Upper lobe of right lung (tissue), 1 donor: ENCODE measurements at regions not wholly inside any gene's neighbourhood (a gene's known extent, or its start where the extent isn't known, plus 50 kb on each side); places are given as distances from the start of the nearest gene placed in this dataset.
"Not testable (repeated sequence)": the region's sequence is repeated elsewhere in the genome, so short reads cannot be mapped to it uniquely, and the experiment has no call there.

ENCODE experiments used
- ATAC-seq: fragments of 200-7000 bp; cut with Tn5 transposase; one replicate; pipeline ENCODE4 v1.9.1; 2020; ENCODE audit warnings: mild to moderate bottlenecking, moderate library complexity
- DNase-seq: peaks from one replicate; pipeline ENCODE4 v3.0.0-alpha.2; 2020
- H3K27ac ChIP-seq: fragments of 200-600 bp; one replicate; pipeline ENCODE4 v1.8.0; 2022
- H3K27me3 ChIP-seq: fragments of 200-600 bp; one replicate; pipeline ENCODE4 v1.8.0; 2022; ENCODE audit warnings: mild to moderate bottlenecking
- H3K36me3 ChIP-seq: fragments of 200-600 bp; one replicate; pipeline ENCODE4 v1.8.0; 2022
- H3K4me1 ChIP-seq: fragments of 200-600 bp; one replicate; pipeline ENCODE4 v1.8.0; 2022
- H3K4me3 ChIP-seq: fragments of 200-600 bp; one replicate; pipeline ENCODE4 v1.8.0; 2022; ENCODE audit warnings: mild to moderate bottlenecking
- H3K9me3 ChIP-seq: fragments of 200-600 bp; one replicate; pipeline ENCODE4 v1.8.0; 2022
- intact Hi-C: fragments of 100-400 bp; cut with DNase I; formaldehyde crosslinking; loops from one replicate; pipeline ENCODE4 v1.11.0; 2022
- TF ChIP-seq, protein P1 (sequence below): fragments of 200-600 bp; IDR thresholded peaks from one replicate; pipeline ENCODE4 v1.8.0; 2022; ENCODE audit warnings: antibody characterized with exemption
- donor health status: DM: no; HTN: yes; CAD: no; lungs with severe emphysema.

- Histone ChIP-seq H3K27ac (no peak overlapping the region), H3K4me1 (peaks cover 4% of the 10 kb centered on the region), H3K27me3 (no peaks in the 10 kb centered on the region), H3K36me3 (no peaks in the 10 kb centered on the region), H3K4me3 (no peak overlapping the region), H3K9me3 (no peaks in the 10 kb centered on the region)
- intact Hi-C loops: no loop called here
- TF ChIP-seq, protein P1, sequence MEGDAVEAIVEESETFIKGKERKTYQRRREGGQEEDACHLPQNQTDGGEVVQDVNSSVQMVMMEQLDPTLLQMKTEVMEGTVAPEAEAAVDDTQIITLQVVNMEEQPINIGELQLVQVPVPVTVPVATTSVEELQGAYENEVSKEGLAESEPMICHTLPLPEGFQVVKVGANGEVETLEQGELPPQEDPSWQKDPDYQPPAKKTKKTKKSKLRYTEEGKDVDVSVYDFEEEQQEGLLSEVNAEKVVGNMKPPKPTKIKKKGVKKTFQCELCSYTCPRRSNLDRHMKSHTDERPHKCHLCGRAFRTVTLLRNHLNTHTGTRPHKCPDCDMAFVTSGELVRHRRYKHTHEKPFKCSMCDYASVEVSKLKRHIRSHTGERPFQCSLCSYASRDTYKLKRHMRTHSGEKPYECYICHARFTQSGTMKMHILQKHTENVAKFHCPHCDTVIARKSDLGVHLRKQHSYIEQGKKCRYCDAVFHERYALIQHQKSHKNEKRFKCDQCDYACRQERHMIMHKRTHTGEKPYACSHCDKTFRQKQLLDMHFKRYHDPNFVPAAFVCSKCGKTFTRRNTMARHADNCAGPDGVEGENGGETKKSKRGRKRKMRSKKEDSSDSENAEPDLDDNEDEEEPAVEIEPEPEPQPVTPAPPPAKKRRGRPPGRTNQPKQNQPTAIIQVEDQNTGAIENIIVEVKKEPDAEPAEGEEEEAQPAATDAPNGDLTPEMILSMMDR: no peak
- no peak for DNase-seq
- no peak for ATAC-seq
Measured at GRCh38 chr7:101757879-101758278, 59.5 kb upstream of the CUX1 start.

DNA sequence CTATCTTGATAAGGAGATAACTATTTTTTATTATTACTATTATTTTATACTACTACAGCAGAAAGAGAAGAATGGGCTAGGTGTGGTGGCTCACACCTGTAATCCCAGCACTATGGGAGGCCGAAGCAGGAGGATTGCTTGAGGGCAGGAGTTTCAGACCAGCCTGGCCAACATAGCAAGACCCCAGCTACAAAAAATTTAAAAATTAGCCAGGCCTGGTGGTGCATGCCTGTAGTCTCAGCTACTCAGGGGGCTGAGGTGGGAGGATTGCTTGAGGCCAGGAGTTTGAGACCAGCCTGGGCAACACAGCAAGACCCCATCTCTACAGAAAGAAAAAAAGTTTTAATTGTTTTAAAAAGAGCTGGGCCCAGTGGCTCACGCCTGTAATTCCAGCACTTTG lies 58.9 kb upstream of the CUX1 start:
- H3K4me3 ChIP-seq, H3K4me1 ChIP-seq, H3K9me3 ChIP-seq, intact Hi-C loops, ATAC-seq, DNase-seq, H3K27me3 ChIP-seq, H3K27ac ChIP-seq, H3K36me3 ChIP-seq: not testable (repeated sequence)

- ATAC-seq (no peak), DNase-seq (no peak)
- Histone ChIP-seq H3K27ac (no peak overlapping the region), H3K4me1 (no peaks in the 10 kb centered on the region), H3K9me3 (no peaks in the 10 kb centered on the region), H3K36me3 (no peaks in the 10 kb centered on the region), H3K27me3 (no peaks in the 10 kb centered on the region), H3K4me3 (no peak overlapping the region)
- intact Hi-C loops: no loop called here
- TF ChIP-seq, protein P1: no peak
Measured at GRCh38 chr7:101764221-101764620, 53.2 kb upstream of the CUX1 start.

- TF ChIP-seq, protein P1: no peak
- Histone ChIP-seq H3K27me3 (no peaks in the 10 kb centered on the region), H3K4me1 (no peaks in the 10 kb centered on the region)
Measured at GRCh38 chr7:101767544-101767943, 49.9 kb upstream of the CUX1 start.

More at GRCh38 chr7:101767544-101767943, 49.9 kb upstream of the CUX1 start:
- H3K9me3 ChIP-seq: no peaks in the 10 kb centered on the region
- H3K4me3 ChIP-seq: no peak overlapping the region
- no peak for ATAC-seq
- DNase-seq: no peak
- H3K36me3 ChIP-seq: no peaks in the 10 kb centered on the region
- intact Hi-C loops: no loop called here
- H3K27ac ChIP-seq: no peak overlapping the region
